GM12874 (cell line): ENCODE measurements at regions not wholly inside any gene's neighbourhood (a gene's known extent, or its start where the extent isn't known, plus 50 kb on each side); places are given as distances from the start of the nearest gene placed in this dataset.

Experiments
- TF ChIP-seq, protein P1 (sequence below): IDR thresholded peaks from 2 replicates; pipeline ENCODE4 v1.5.1; 2011; ENCODE audit warnings: low read depth, mild to moderate bottlenecking, control low read depth, low read length, moderate library complexity; ENCODE audit not compliant: insufficient read depth

- TF ChIP-seq, protein P1, sequence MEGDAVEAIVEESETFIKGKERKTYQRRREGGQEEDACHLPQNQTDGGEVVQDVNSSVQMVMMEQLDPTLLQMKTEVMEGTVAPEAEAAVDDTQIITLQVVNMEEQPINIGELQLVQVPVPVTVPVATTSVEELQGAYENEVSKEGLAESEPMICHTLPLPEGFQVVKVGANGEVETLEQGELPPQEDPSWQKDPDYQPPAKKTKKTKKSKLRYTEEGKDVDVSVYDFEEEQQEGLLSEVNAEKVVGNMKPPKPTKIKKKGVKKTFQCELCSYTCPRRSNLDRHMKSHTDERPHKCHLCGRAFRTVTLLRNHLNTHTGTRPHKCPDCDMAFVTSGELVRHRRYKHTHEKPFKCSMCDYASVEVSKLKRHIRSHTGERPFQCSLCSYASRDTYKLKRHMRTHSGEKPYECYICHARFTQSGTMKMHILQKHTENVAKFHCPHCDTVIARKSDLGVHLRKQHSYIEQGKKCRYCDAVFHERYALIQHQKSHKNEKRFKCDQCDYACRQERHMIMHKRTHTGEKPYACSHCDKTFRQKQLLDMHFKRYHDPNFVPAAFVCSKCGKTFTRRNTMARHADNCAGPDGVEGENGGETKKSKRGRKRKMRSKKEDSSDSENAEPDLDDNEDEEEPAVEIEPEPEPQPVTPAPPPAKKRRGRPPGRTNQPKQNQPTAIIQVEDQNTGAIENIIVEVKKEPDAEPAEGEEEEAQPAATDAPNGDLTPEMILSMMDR = no peak
These were observed 1247.0 kb upstream of the GYPC start for GRCh38 chr2:125408874-125409538.

- TF ChIP-seq, protein P1 = no peak
These were observed 1237.5 kb upstream of the GYPC start for GRCh38 chr2:125418483-125418882.

- TF ChIP-seq, protein P1 = no peak
These were observed 1231.6 kb upstream of the GYPC start for GRCh38 chr2:125424266-125424785.

DNA sequence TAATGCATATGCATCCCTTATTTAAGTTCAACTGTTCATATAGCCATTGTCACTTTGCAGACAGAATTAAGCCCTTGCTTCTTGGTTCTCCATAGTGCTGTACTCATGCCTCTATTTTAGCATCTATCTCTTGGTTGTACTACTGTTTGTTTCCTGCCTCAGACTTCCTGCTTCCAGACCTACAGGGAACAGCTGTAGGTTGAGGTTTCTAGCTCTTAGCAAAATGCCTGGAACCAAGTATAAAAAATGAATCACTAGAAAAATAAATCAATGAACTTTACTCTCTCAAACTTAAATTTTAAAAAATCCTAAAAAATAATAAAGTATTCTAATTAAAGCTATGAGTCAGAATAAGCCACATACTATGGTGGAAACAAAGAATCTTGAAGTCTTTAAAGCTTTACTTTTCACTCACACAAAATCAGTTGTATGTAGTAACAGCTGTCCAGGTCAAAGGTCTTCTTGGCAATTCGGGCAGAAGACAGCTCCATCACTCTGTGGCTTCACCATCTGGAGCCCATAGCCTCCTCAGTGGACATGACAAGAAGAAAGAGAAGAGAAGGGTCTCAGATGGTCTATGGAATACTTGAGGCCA is 1228.1 kb upstream of the GYPC start:
- TF ChIP-seq, protein P1 = no peak

GRCh38 chr2:125444106-125444505 is 1211.9 kb upstream of the GYPC start:
- TF ChIP-seq, protein P1 = no peak

- TF ChIP-seq, protein P1 = no peak
These were observed 1210.5 kb upstream of the GYPC start for GRCh38 chr2:125445495-125445894.

- TF ChIP-seq, protein P1 = no peak
These were observed 1205.9 kb upstream of the GYPC start for GRCh38 chr2:125450092-125450491.
